K562 (cell line): ENCODE measurements at regions not wholly inside any gene's neighbourhood (a gene's known extent, or its start where the extent isn't known, plus 50 kb on each side); places are given as distances from the start of the nearest gene placed in this dataset.

Experiments used
- ATAC-seq: fragments of 200-7000 bp; cut with Tn5 transposase; 3 replicates; pipeline ENCODE4 v1.9.1; 2020; ENCODE audit warnings: moderate library complexity
- BruUV-seq: library from RNA; stranded (reverse); fragments of 400-500 nt; replicated peaks from 2 replicates; lab custom pipeline; 2021; lab: Mats Ljungman, UMichigan
- CTCF ChIA-PET: fragments of 300-600 bp; formaldehyde crosslinking; extraction: SDS; loops from one replicate; lab custom pipeline; 2021; ENCODE audit warnings: low intra/inter-chr PET ratio; lab: Yijun Ruan, JAX
- POLR2A ChIA-PET: fragments of 300-600, 350-650 bp; sonication (Branson Sonifier 250); formaldehyde crosslinking; extraction: SDS; loops from one replicate; lab custom pipeline; 2021; ENCODE audit warnings: antibody characterized with exemption, inconsistent platforms; lab: Yijun Ruan, JAX
- DNase-seq, 4 experiments: peaks; one replicate each; pipeline versions ENCODE4 v3.0.0 to v3.0.0-alpha.2; 2011 to 2018; ENCODE audit warnings: low spot score in 3 of 4, mixed read lengths in 3 of 4; ENCODE audit errors: extremely low read depth in 1 of 4
- FAIRE-seq: peaks from 2 replicates; lab custom pipeline; 2011; peaks lifted over from hg19 to GRCh38; lab: Jason Lieb, UNC
- H2AFZ ChIP-seq: 2 replicates; pipeline ENCODE4 v1.6.0; 2011; ENCODE audit warnings: low read depth, low read length, control low read depth, inconsistent platforms
- H3K27ac ChIP-seq: fragments of 200-600 bp; 3 replicates; pipeline ENCODE4 v1.8.0; 2011; ENCODE audit warnings: low read depth, mild to moderate bottlenecking, control low read depth, inconsistent platforms, low read length, moderate library complexity, mixed read lengths; ENCODE audit errors: extremely low read depth
- H3K27me3 ChIP-seq, 2 experiments: fragments of 300-600 bp in 1 of 2; 2 replicates in 1 of 2; 3 replicates in 1 of 2; pipeline versions ENCODE4 v1.6.0 to v1.8.0; 2011; ENCODE audit warnings: inconsistent platforms in 2 of 2, low read length in 2 of 2, mild to moderate bottlenecking in 1 of 2, mixed read lengths in 1 of 2, moderate library complexity in 1 of 2; ENCODE audit not compliant: control insufficient read depth in 2 of 2, insufficient read depth in 2 of 2
- H3K36me3 ChIP-seq: fragments of 300-600 bp; 3 replicates; pipeline ENCODE4 v1.8.0; 2011; ENCODE audit warnings: mild to moderate bottlenecking, low read length, inconsistent platforms; ENCODE audit not compliant: control insufficient read depth, insufficient read depth
- H3K4me1 ChIP-seq, 2 experiments: fragments of 200-600 bp in 1 of 2; replicated peaks in 1 of 2; 2 replicates in 1 of 2; 3 replicates in 1 of 2; pipeline versions ENCODE4 v1.5.1 to v1.8.0; 2011; ENCODE audit warnings: inconsistent platforms in 2 of 2, low read length in 2 of 2, mild to moderate bottlenecking in 1 of 2, mixed read lengths in 1 of 2, moderate library complexity in 1 of 2; ENCODE audit not compliant: control insufficient read depth in 2 of 2, insufficient read depth in 2 of 2
- H3K4me2 ChIP-seq: 2 replicates; pipeline ENCODE4 v1.6.1; 2011; ENCODE audit warnings: low read length, control low read depth, inconsistent platforms, mixed read lengths; ENCODE audit not compliant: insufficient read depth
- H3K4me3 ChIP-seq: fragments of 200-600 bp; sonication (generic), shearing (Covaris generic); 2 replicates; pipeline ENCODE4 v1.5.1; 2016; ENCODE audit warnings: control low read depth, inconsistent platforms
- H3K79me2 ChIP-seq: fragments of 200-600 bp; 3 replicates; pipeline ENCODE4 v1.8.0; 2011; ENCODE audit warnings: low read length, inconsistent platforms; ENCODE audit not compliant: control insufficient read depth, insufficient read depth
- H3K9ac ChIP-seq, 2 experiments: 2 replicates each; pipeline versions ENCODE4 v1.6.0 to v1.6.1; 2011; ENCODE audit warnings: low read depth in 2 of 2, low read length in 2 of 2, control low read depth in 1 of 2, inconsistent platforms in 1 of 2, mild to moderate bottlenecking in 1 of 2, mixed read lengths in 1 of 2; ENCODE audit not compliant: insufficient read depth in 1 of 2
- H3K9me1 ChIP-seq: one replicate; pipeline ENCODE4 v1.6.0; 2011; ENCODE audit warnings: inconsistent platforms, mild to moderate bottlenecking, low read length, moderate library complexity; ENCODE audit not compliant: control insufficient read depth, insufficient read depth
- H3K9me3 ChIP-seq: replicated peaks from 2 replicates; pipeline ENCODE4 v1.5.1; 2011; ENCODE audit warnings: low read depth, low read length, inconsistent platforms; ENCODE audit not compliant: control insufficient read depth, insufficient read depth
- H4K20me1 ChIP-seq: replicated peaks from 2 replicates; pipeline ENCODE4 v1.6.1; 2011; ENCODE audit warnings: low read length, inconsistent platforms, mixed read lengths; ENCODE audit not compliant: control insufficient read depth, insufficient read depth
- EHMT2 ChIP-seq: fragments of 450-650 bp; IDR thresholded peaks from 2 replicates; pipeline ENCODE4 v1.6.1; 2018; ENCODE audit warnings: antibody characterized with exemption
- ETV5 ChIP-seq: sonication (generic); formaldehyde crosslinking; IDR thresholded peaks from 2 replicates; pipeline ENCODE4 v1.4.0; 2020; ENCODE audit warnings: low read depth, mild to moderate bottlenecking, missing genetic modification reagents
- JUND ChIP-seq, 2 experiments: IDR thresholded peaks; 2 replicates in 1 of 2; 3 replicates in 1 of 2; pipeline ENCODE4 v1.6.1; 2011; ENCODE audit warnings: borderline replicate concordance in 2 of 2, low read depth in 2 of 2, low read length in 2 of 2, improper control_type of control experiment in 1 of 2, missing biosample characterization in 1 of 2, missing genetic modification characterization in 1 of 2, missing genetic modification reagents in 1 of 2
- KAT2B ChIP-seq: IDR thresholded peaks from one replicate; pipeline ENCODE4 v1.6.1; 2012; ENCODE audit warnings: low read depth, mild to moderate bottlenecking, control low read depth, inconsistent platforms, low read length, moderate library complexity
- MAFF ChIP-seq: IDR thresholded peaks from 2 replicates; pipeline ENCODE4 v1.6.1; 2012; ENCODE audit warnings: low read length, improper control_type of control experiment
- SREBF1 ChIP-seq: fragments of 150-350 bp; IDR thresholded peaks from 2 replicates; pipeline ENCODE4 v1.6.1; 2014; ENCODE audit warnings: antibody characterized with exemption, low read depth, low read length, borderline replicate concordance
- USF2 ChIP-seq: sonication (generic); formaldehyde crosslinking; IDR thresholded peaks from 2 replicates; pipeline ENCODE4 v1.5.0; 2020; ENCODE audit warnings: missing genetic modification reagents
- ZNF24 ChIP-seq: fragments of 450-650 bp; IDR thresholded peaks from 2 replicates; pipeline ENCODE4 v1.6.1; 2016
- ZNF76 ChIP-seq: fragments of 250-450 bp; sonication (Bioruptor Pico); IDR thresholded peaks from 2 replicates; pipeline ENCODE4 v1.4.0; 2020; ENCODE audit warnings: mild to moderate bottlenecking, moderate library complexity, borderline replicate concordance
- WGBS: fragments of 100-300 bp; shearing (Covaris generic); methylation state at CpG from one replicate; pipeline ENCODE4 v1.1.6; 2016; ENCODE audit warnings: low coverage, mixed read lengths; ENCODE audit not compliant: insufficient coverage; ENCODE audit errors: missing lambda C conversion rate; 5-methylcytosine and 5-hydroxymethylcytosine counted together
- in situ Hi-C: fragments of 300-500 bp; cut with MboI; formaldehyde crosslinking; loops from 4 replicates; pipeline ENCODE4 v1.15.0; 2018; ENCODE audit warnings: inconsistent platforms, mixed read lengths
- intact Hi-C: fragments of 100-400 bp; cut with micrococcal nuclease; formaldehyde crosslinking; loops from 2 replicates; pipeline ENCODE4 v1.14.2; 2022
- TF ChIP-seq, protein P1 (sequence below): fragments of 450-650 bp; IDR thresholded peaks from 2 replicates; pipeline ENCODE4 v1.6.1; 2018; ENCODE audit warnings: mild to moderate bottlenecking, low read depth; ENCODE audit not compliant: partially characterized antibody

DNA sequence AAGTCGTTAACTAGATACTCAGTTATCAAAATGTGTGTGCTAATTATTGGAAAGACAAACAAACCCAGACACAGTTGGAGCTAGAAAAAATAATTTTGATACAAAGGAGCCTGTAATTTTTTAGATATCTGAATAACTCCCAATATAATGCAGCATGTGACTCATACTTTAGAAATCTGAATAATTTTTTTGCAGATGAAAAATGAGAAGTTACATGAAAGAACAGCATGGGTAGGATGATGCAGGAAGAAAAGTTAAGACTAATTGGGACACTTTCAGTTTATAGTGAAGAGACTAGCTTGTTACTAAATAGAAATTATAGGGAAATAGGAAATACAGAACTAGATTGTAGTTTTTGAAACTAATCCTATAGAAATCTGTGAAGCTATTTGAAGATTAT is 945.8 kb downstream of the CBLN2 start:
- H3K9me3 ChIP-seq = no peaks in the 10 kb centered on the region

DNA sequence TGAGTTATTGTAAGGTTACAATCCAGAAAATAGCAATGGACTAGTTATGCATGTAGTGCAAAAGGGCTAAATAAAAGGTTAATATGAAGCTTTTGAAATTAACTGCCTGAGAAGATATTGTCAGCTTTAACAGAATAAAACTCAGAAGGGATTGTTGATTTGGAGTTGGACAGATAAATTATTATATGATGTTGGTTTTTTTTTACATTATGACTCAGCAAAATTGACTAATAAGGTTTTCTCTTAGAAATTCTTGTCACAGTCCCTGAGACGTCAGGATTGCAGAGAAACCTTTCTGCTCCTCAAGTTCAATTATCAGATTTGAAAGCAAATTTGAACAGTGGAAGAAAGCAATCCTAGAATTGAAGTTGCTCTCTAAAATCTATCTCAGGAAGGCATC is 946.9 kb downstream of the CBLN2 start:
- BruUV-seq = no TSS peak
- WGBS = 0% methylated on average over 1 of the region's 1 CpG
- no peak overlapping the region for H3K4me2 ChIP-seq
- H3K9ac ChIP-seq = no peak overlapping the region
- DNase-seq (no peak), FAIRE-seq (no peak), ATAC-seq (no peak)
- H2AFZ ChIP-seq = no peak overlapping the region
- H3K9me1 ChIP-seq = no peaks in the 10 kb centered on the region
- in situ Hi-C loops (no loop called here), intact Hi-C loops (no loop called here)
- no peak overlapping the region for H3K27ac ChIP-seq
- no peak for TF ChIP-seq ZNF76 (CRISPR knock-in tag)
- TF ChIP-seq EHMT2 = no peak
- no peak for TF ChIP-seq ZNF24
- 0 out of 2 replicates have a peak, but pooled peaks have one; percentile 1 for TF ChIP-seq MAFF
- TF ChIP-seq, protein P1, sequence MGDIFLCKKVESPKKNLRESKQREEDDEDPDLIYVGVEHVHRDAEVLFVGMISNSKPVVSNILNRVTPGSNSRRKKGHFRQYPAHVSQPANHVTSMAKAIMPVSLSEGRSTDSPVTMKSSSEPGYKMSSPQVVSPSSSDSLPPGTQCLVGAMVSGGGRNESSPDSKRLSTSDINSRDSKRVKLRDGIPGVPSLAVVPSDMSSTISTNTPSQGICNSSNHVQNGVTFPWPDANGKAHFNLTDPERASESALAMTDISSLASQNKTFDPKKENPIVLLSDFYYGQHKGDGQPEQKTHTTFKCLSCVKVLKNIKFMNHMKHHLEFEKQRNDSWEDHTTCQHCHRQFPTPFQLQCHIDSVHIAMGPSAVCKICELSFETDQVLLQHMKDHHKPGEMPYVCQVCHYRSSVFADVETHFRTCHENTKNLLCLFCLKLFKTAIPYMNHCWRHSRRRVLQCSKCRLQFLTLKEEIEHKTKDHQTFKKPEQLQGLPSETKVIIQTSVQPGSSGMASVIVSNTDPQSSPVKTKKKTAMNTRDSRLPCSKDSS = no peak
- TF ChIP-seq KAT2B = no peak
- TF ChIP-seq SREBF1 = no peak
- no peak for TF ChIP-seq USF2
- no peaks in the 10 kb centered on the region for H3K4me1 ChIP-seq
- H4K20me1 ChIP-seq = no peaks in the 10 kb centered on the region
- ChIA-PET POLR2A (no interaction called here), CTCF (no interaction called here)
- H3K27me3 ChIP-seq = no peaks in the 10 kb centered on the region
- no peaks in the 10 kb centered on the region for H3K36me3 ChIP-seq
- H3K9me3 ChIP-seq = no peaks in the 10 kb centered on the region
- H3K79me2 ChIP-seq = no peaks in the 10 kb centered on the region
- H3K4me3 ChIP-seq = no peak overlapping the region

More for the DNA sequence above, 945.8 kb downstream of the CBLN2 start:
- ChIA-PET POLR2A (no interaction called here), CTCF (no interaction called here)
- DNase-seq (no peak), ATAC-seq (no peak), FAIRE-seq (no peak)
- Histone ChIP-seq H3K9me1 (no peaks in the 10 kb centered on the region), H4K20me1 (no peaks in the 10 kb centered on the region), H3K4me3 (no peak overlapping the region), H3K27me3 (no peaks in the 10 kb centered on the region), H3K9ac (no peak overlapping the region), H3K4me2 (no peak overlapping the region), H3K36me3 (no peaks in the 10 kb centered on the region), H2AFZ (no peak overlapping the region), H3K4me1 (no peaks in the 10 kb centered on the region), H3K79me2 (no peaks in the 10 kb centered on the region), H3K27ac (no peak overlapping the region)
- no TSS peak for BruUV-seq
- TF ChIP-seq ETV5 (CRISPR knock-in tag) (no peak), JUND (IDR thresholded peaks at IDR 0.05; ENCODE audit: borderline replicate concordance, low read depth, low read length) (no peak), JUND (tag; IDR thresholded peaks at IDR 0.05; ENCODE audit: borderline replicate concordance, low read depth, low read length) (no peak)
- in situ Hi-C loops (no loop called here), intact Hi-C loops (no loop called here)
- WGBS = 0% methylated on average over 1 of the region's 1 CpG
